Esophagus (tissue), 2 donors: ENCODE measurements at regions not wholly inside any gene's neighbourhood (a gene's known extent, or its start where the extent isn't known, plus 50 kb on each side); places are given as distances from the start of the nearest gene placed in this dataset.
"Not testable (repeated sequence)": the region's sequence is repeated elsewhere in the genome, so short reads cannot be mapped to it uniquely, and the experiment has no call there.

ENCODE experiments used
- H3K27ac ChIP-seq, 2 donors: one replicate each; pipeline ENCODE4 v1.5.1; 2013; ENCODE audit warnings: low read depth in 2 of 2, mild to moderate bottlenecking in 2 of 2, inconsistent platforms in 1 of 2, low read length in 1 of 2, moderate library complexity in 1 of 2
- H3K27me3 ChIP-seq, 2 donors: one replicate each; pipeline ENCODE4 v1.6.1; 2013; ENCODE audit warnings: low read length in 2 of 2, control low read depth in 1 of 2, mild to moderate bottlenecking in 1 of 2; ENCODE audit not compliant: insufficient read depth in 2 of 2, control insufficient read depth in 1 of 2
- H3K36me3 ChIP-seq, 2 donors: one replicate each; pipeline ENCODE4 v1.6.1; 2013; ENCODE audit warnings: low read length in 1 of 2; ENCODE audit not compliant: control insufficient read depth in 2 of 2, insufficient read depth in 2 of 2
- H3K4me1 ChIP-seq, 2 donors: one replicate each; pipeline ENCODE4 v1.6.1; 2013; ENCODE audit warnings: low read length in 1 of 2; ENCODE audit not compliant: control insufficient read depth in 2 of 2, insufficient read depth in 2 of 2
- H3K4me3 ChIP-seq, 2 donors: one replicate each; pipeline ENCODE4 v1.5.1; 2013; ENCODE audit warnings: low read length in 2 of 2, mild to moderate bottlenecking in 2 of 2, low read depth in 1 of 2, moderate library complexity in 1 of 2
- H3K9me3 ChIP-seq, 2 donors: one replicate each; pipeline ENCODE4 v1.6.1; 2013; ENCODE audit warnings: mild to moderate bottlenecking in 2 of 2, low read depth in 1 of 2, low read length in 1 of 2, moderate library complexity in 1 of 2; ENCODE audit not compliant: control insufficient read depth in 2 of 2, insufficient read depth in 1 of 2
- WGBS, 2 donors: extraction: QIAGEN DNeasy Blood & Tissue Kit; methylation state at CpG; one replicate each; pipeline ENCODE4 v1.1.7; 2013; 5-methylcytosine and 5-hydroxymethylcytosine counted together
- donor health status: healthy with polysubstance abuse.
- donor health status: Bipolar disorder and iron deficiency.

GRCh38 chr20:53794529-53795115, 201.0 kb upstream of the ZNF217 start:
- WGBS, 2 donors: 63 to 69% methylated on average over 9 of the region's 9 CpGs

GRCh38 chr20:53793783-53794383, 200.2 kb upstream of the ZNF217 start:
- H3K27ac ChIP-seq: peak overlapping the region; percentile 35 to 78
- H3K9me3 ChIP-seq: no peaks in the 10 kb centered on the region
- H3K36me3 ChIP-seq: no peaks in the 10 kb centered on the region
- H3K4me3 ChIP-seq: no peak overlapping the region
- H3K4me1 ChIP-seq: peaks cover 3 to 5% of the 10 kb centered on the region in 2 donors
- WGBS, 2 donors: 70 to 71% methylated on average over 7 of the region's 7 CpGs
- H3K27me3 ChIP-seq: no peaks in the 10 kb centered on the region

More at GRCh38 chr20:53794529-53795115, 201.0 kb upstream of the ZNF217 start:
- Histone ChIP-seq H3K9me3 (no peaks in the 10 kb centered on the region), H3K27ac (no peak overlapping the region), H3K27me3 (no peaks in the 10 kb centered on the region), H3K36me3 (no peaks in the 10 kb centered on the region), H3K4me1 (peaks cover 3 to 7% of the 10 kb centered on the region in 2 donors), H3K4me3 (no peak overlapping the region)

- Histone ChIP-seq H3K4me3 (no peak overlapping the region), H3K27me3 (no peaks in the 10 kb centered on the region), H3K27ac (peak overlapping the region; percentile 35 to 68), H3K36me3 (no peaks in the 10 kb centered on the region), H3K9me3 (no peaks in the 10 kb centered on the region), H3K4me1 (peaks cover 3 to 5% of the 10 kb centered on the region in 2 donors)
- whole genome bisulfite sequencing, 2 donors: 76 to 78% methylated on average over 5 of the region's 5 CpGs
These were observed 199.4 kb upstream of the ZNF217 start for GRCh38 chr20:53792946-53793536.

GRCh38 chr20:53789989-53790675, 196.5 kb upstream of the ZNF217 start:
- WGBS, 2 donors: 61 to 76% methylated on average over 10 of the region's 10 CpGs
- Histone ChIP-seq H3K4me1 (peaks cover 3 to 8% of the 10 kb centered on the region in 2 donors), H3K36me3 (no peaks in the 10 kb centered on the region), H3K9me3 (no peaks in the 10 kb centered on the region), H3K27me3 (no peaks in the 10 kb centered on the region), H3K27ac (peak overlapping the region; percentile 16 to 64), H3K4me3 (no peak overlapping the region)

- no peak overlapping the region for H3K27ac ChIP-seq
- H3K27me3 ChIP-seq: no peaks in the 10 kb centered on the region
- no peaks in the 10 kb centered on the region for H3K9me3 ChIP-seq
- H3K4me1 ChIP-seq: peaks cover 3% of the 10 kb centered on the region in 2 donors
- 93% methylated on average over 6 of the region's 6 CpGs for WGBS, 2 donors
- no peak overlapping the region for H3K4me3 ChIP-seq
- no peaks in the 10 kb centered on the region for H3K36me3 ChIP-seq
These were observed 194.8 kb upstream of the ZNF217 start for GRCh38 chr20:53788253-53789022.

GRCh38 chr20:53787491-53787931, 193.9 kb upstream of the ZNF217 start:
- peak overlapping the region; percentile 68 to 73 for H3K27ac ChIP-seq
- H3K9me3 ChIP-seq, H3K27me3 ChIP-seq, H3K4me1 ChIP-seq, H3K36me3 ChIP-seq, H3K4me3 ChIP-seq: not testable (repeated sequence)
- 52 to 57% methylated on average over 8 of the region's 8 CpGs for WGBS, 2 donors

GRCh38 chr20:53786445-53787267, 193.0 kb upstream of the ZNF217 start:
- no peaks in the 10 kb centered on the region for H3K36me3 ChIP-seq
- WGBS, 2 donors: 39 to 40% methylated on average over 9 of the region's 9 CpGs
- H3K4me1 ChIP-seq: peaks cover 0 to 3% of the 10 kb centered on the region in 2 donors
- no peaks in the 10 kb centered on the region for H3K9me3 ChIP-seq
- H3K27me3 ChIP-seq: no peaks in the 10 kb centered on the region
- H3K27ac ChIP-seq: peak overlapping the region; percentile 82 to 87
- no peak overlapping the region for H3K4me3 ChIP-seq

GRCh38 chr20:53786071-53786444, 192.4 kb upstream of the ZNF217 start:
- Histone ChIP-seq H3K27ac (peak overlapping the region in 1 of 2 donors; percentile 87), H3K4me1 (peaks cover 0 to 3% of the 10 kb centered on the region in 2 donors), H3K36me3 (no peaks in the 10 kb centered on the region), H3K4me3 (no peak overlapping the region), H3K27me3 (no peaks in the 10 kb centered on the region), H3K9me3 (no peaks in the 10 kb centered on the region)
- WGBS, 2 donors: 40 to 46% methylated on average over 3 of the region's 3 CpGs
